ENCODE measurements at regions not wholly inside any gene's neighbourhood (a gene's known extent, or its start where the extent isn't known, plus 50 kb on each side); places are given as distances from the start of the nearest gene placed in this dataset.
"Not testable (repeated sequence)": the region's sequence is repeated elsewhere in the genome, so short reads cannot be mapped to it uniquely, and the experiment has no call there.

DNA sequence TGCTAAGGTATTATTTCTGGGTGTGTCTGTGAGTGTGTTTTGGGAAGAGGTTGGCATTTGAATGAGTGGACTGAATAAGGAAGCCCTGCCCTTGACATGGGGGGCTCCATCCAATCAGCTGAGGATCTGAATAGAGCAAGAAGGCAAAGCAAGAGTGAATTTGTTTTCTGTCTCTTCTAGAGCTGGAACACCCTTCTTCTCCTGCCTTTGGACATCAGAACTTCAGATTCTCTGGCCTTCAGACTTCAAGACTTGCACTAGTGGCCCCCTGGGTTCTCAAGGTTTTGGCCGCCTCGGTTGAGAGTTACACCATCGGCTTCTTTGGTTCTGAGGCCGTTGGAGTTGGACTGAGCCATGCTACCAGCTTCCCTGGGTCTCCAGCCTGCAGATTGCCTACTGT lies 448.6 kb downstream of the SHISA9 start:
- H3K4me2 ChIP-seq = no peak overlapping the region
- no peak overlapping the region for H3K9ac ChIP-seq
- no peaks in the 10 kb centered on the region for H3K4me1 ChIP-seq (ENCODE audit: low read depth, poor library complexity, severe bottlenecking)
- TF ChIP-seq, protein P1, sequence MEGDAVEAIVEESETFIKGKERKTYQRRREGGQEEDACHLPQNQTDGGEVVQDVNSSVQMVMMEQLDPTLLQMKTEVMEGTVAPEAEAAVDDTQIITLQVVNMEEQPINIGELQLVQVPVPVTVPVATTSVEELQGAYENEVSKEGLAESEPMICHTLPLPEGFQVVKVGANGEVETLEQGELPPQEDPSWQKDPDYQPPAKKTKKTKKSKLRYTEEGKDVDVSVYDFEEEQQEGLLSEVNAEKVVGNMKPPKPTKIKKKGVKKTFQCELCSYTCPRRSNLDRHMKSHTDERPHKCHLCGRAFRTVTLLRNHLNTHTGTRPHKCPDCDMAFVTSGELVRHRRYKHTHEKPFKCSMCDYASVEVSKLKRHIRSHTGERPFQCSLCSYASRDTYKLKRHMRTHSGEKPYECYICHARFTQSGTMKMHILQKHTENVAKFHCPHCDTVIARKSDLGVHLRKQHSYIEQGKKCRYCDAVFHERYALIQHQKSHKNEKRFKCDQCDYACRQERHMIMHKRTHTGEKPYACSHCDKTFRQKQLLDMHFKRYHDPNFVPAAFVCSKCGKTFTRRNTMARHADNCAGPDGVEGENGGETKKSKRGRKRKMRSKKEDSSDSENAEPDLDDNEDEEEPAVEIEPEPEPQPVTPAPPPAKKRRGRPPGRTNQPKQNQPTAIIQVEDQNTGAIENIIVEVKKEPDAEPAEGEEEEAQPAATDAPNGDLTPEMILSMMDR (conservative IDR thresholded peaks at IDR 0.05; ENCODE audit: low read depth, low read length) = no peak
- no peak overlapping the region for H3K27ac ChIP-seq
- no peaks in the 10 kb centered on the region for H4K20me1 ChIP-seq (ENCODE audit: insufficient read depth)
- no peaks in the 10 kb centered on the region for H3K27me3 ChIP-seq (ENCODE audit: insufficient read depth, low read depth)
- no peak overlapping the region for H3K4me3 ChIP-seq (IDR thresholded peaks at IDR 0.05; ENCODE audit: insufficient read depth, low read depth, low read length)
- no peaks in the 10 kb centered on the region for H3K79me2 ChIP-seq (ENCODE audit: insufficient read depth, low read depth)
- no peaks in the 10 kb centered on the region for H3K36me3 ChIP-seq (ENCODE audit: insufficient read depth)
- no peak overlapping the region for H2AFZ ChIP-seq (ENCODE audit: low read depth)

DNA sequence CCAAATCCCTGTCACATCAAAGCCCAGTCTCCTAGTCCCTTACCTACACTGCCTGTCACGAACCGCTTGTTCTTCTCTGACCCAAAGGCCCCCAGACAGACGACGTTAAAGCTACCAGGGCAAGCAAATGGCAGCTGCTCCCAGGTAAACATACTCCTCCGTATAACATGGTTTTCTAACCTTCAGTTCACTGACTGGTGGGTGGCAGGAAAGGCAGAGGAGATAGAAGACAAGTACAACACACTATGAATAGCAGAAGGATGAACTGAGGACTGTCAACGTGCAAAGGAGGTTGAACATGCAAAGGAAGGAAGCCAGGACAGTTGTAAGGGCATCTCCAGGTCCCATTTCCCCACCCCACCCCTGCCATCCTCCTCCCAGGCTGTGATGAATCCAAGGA lies 449.8 kb downstream of the SHISA9 start:
- H3K79me2 ChIP-seq (ENCODE audit: insufficient read depth, low read depth) = no peaks in the 10 kb centered on the region
- no peak overlapping the region for H3K4me3 ChIP-seq (IDR thresholded peaks at IDR 0.05; ENCODE audit: insufficient read depth, low read depth, low read length)
- no peaks in the 10 kb centered on the region for H3K27me3 ChIP-seq (ENCODE audit: insufficient read depth, low read depth)
- H3K36me3 ChIP-seq (ENCODE audit: insufficient read depth) = no peaks in the 10 kb centered on the region
- no peak overlapping the region for H3K9ac ChIP-seq
- H3K4me1 ChIP-seq (ENCODE audit: low read depth, poor library complexity, severe bottlenecking) = no peaks in the 10 kb centered on the region
- no peaks in the 10 kb centered on the region for H4K20me1 ChIP-seq (ENCODE audit: insufficient read depth)
- H3K4me2 ChIP-seq = no peak overlapping the region
- H3K27ac ChIP-seq = no peak overlapping the region
- TF ChIP-seq, protein P1 (conservative IDR thresholded peaks at IDR 0.05; ENCODE audit: low read depth, low read length) = no peak
- no peak overlapping the region for H2AFZ ChIP-seq (ENCODE audit: low read depth)

DNA sequence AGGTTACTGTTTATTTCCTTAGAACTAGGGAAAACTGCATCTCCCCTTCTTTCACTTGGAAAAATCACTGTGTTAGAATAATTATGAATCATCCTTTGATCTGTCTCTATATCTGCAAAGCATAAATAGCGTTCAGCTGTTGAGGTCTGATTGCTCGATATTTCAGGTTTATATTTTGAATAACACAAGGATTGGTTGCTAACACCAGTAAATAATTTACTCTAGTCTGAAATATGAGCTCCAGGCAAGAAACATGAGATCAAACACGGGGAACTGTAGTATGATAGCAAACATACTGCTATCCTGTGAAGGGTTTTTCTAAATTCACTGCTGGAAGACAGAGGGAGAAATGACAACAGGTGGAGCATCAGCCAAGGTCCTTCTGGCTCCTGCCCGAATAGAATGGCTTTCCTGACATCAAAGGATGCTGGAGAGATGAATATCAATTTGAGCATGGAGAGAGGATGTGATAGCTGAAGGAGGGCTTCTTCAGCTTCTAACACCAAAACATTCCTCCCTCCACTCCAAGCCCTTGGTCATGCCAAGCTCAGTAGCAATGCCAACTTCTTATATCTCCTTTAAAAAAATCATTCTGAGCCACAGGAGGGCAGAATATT lies 450.3 kb downstream of the SHISA9 start:
- no peak overlapping the region for H3K27ac ChIP-seq
- H3K9ac ChIP-seq = no peak overlapping the region
- no peak overlapping the region for H3K4me2 ChIP-seq
- TF ChIP-seq, protein P1 (conservative IDR thresholded peaks at IDR 0.05; ENCODE audit: low read depth, low read length) = no peak
- H3K79me2 ChIP-seq (ENCODE audit: insufficient read depth, low read depth) = no peaks in the 10 kb centered on the region
- H3K4me3 ChIP-seq (IDR thresholded peaks at IDR 0.05; ENCODE audit: insufficient read depth, low read depth, low read length) = no peak overlapping the region
- H4K20me1 ChIP-seq (ENCODE audit: insufficient read depth) = no peaks in the 10 kb centered on the region
- H3K36me3 ChIP-seq (ENCODE audit: insufficient read depth) = no peaks in the 10 kb centered on the region
- no peak overlapping the region for H2AFZ ChIP-seq (ENCODE audit: low read depth)
- no peaks in the 10 kb centered on the region for H3K4me1 ChIP-seq (ENCODE audit: low read depth, poor library complexity, severe bottlenecking)
- H3K27me3 ChIP-seq (ENCODE audit: insufficient read depth, low read depth) = no peaks in the 10 kb centered on the region

DNA sequence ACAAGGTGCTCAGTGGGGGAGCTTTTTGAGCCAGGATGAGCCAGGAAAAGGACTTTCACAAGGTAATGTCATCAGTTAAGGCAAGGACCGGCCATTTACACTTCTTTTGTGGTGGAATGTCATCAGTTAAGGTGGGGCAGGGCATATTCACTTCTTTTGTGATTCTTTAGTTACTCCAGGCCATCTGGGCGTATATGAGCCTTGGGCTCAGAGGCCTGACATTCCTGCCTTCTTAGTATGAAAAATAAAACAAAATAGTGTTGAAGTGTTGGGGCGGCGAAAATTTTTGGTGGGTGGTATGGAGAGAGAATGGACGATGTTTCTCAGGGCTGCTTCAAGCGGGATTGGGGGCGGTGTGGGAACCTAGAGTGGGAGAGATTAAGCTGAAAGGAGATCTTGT lies 451.4 kb downstream of the SHISA9 start:
- not testable (repeated sequence) for H3K9ac ChIP-seq; H3K36me3 ChIP-seq (ENCODE audit: insufficient read depth); H4K20me1 ChIP-seq (ENCODE audit: insufficient read depth); H3K27me3 ChIP-seq (ENCODE audit: insufficient read depth, low read depth); H3K79me2 ChIP-seq (ENCODE audit: insufficient read depth, low read depth); H3K27ac ChIP-seq; H3K4me1 ChIP-seq (ENCODE audit: low read depth, poor library complexity, severe bottlenecking); H3K4me2 ChIP-seq; H3K4me3 ChIP-seq (IDR thresholded peaks at IDR 0.05; ENCODE audit: insufficient read depth, low read depth, low read length); H2AFZ ChIP-seq (ENCODE audit: low read depth)

DNA sequence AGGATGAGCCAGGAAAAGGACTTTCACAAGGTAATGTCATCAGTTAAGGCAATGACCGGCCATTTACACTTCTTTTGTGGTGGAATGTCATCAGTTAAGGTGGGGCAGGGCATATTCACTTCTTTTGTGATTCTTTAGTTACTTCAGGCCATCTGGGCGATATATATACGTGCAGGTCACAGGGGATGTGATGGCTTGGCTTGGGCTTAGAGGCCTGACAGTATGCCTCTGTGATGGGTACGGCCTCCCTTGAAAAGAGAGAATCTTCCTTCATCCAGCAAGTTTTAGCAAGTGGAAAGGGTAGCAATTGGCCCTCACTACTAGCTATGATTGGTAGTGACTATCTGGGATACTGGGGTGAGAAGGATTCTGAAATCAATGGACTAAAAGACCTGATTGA lies 456.4 kb downstream of the SHISA9 start:
- not testable (repeated sequence) for H3K79me2 ChIP-seq (ENCODE audit: insufficient read depth, low read depth); H3K27ac ChIP-seq; H3K4me3 ChIP-seq (IDR thresholded peaks at IDR 0.05; ENCODE audit: insufficient read depth, low read depth, low read length); H3K9ac ChIP-seq; H3K4me1 ChIP-seq (ENCODE audit: low read depth, poor library complexity, severe bottlenecking); H2AFZ ChIP-seq (ENCODE audit: low read depth); H3K4me2 ChIP-seq; H4K20me1 ChIP-seq (ENCODE audit: insufficient read depth); H3K36me3 ChIP-seq (ENCODE audit: insufficient read depth); H3K27me3 ChIP-seq (ENCODE audit: insufficient read depth, low read depth)

Measured in KMS-11 (cell line).